HG03066 (cell line): ENCODE measurements at regions not wholly inside any gene's neighbourhood (a gene's known extent, or its start where the extent isn't known, plus 50 kb on each side); places are given as distances from the start of the nearest gene placed in this dataset.

ENCODE experiments used
- ATAC-seq: cut with Tn5 transposase; IDR thresholded peaks from one replicate; pipeline ENCODE4 v1.9.1; 2021; ENCODE audit warnings: low read depth; ENCODE audit not compliant: unreplicated experiment

GRCh38 chr3:67278015-67278618, 280.0 kb downstream of the KBTBD8 start:
- ATAC-seq: no peak

- ATAC-seq: no peak
Measured at GRCh38 chr3:67286586-67286985, 288.5 kb downstream of the KBTBD8 start.

DNA sequence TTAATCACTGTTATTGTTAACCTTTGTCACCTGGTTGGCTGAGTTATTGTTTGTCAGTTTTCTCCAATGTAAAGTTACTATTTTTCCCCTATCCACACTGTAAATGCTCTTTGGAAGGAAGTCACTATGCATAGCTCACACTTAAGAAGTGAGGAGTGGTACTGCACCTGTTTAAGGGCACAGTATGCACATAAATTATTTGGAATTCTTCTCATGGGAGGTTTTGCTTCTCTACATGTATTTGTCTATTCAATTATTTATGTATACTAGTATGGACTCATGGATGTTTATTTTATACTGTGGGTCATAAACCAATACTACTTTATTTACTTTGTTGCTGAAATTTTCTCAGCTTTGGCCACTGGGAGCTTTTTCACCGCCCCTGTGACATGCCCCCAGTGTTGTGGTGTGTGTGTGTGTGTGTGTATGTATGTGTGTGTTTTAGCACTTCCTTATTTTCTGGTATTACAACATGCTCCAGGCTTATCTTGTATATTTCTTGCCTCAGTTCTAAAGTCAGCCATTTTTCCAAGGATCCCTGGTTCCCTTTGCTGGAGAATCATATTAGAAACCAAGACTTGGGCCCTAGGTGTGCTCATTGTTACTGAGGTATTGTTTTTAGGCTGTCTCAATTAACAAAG, 290.5 kb downstream of the KBTBD8 start:
- ATAC-seq: no peak

DNA sequence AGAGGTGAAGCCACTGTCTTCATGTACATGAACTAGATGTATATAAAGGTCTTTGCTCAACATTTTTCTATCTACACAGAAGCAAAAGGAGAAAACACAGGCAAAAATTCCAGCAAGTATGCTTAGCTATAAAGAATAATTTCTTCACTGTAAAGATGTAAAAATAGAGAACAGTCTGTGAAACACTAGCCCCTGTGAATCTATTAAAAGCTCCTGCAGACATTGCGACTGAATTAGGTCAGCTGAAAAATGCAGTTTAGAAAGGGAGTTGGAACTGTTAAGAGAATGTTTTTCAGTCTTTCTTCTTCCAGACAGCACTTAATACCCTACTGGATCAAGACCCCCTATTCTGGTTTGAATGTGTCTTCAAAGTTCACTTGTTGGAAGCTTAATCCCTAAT, 291.5 kb downstream of the KBTBD8 start:
- ATAC-seq: no peak

- ATAC-seq: no peak
Measured at GRCh38 chr3:67290438-67290837, 292.3 kb downstream of the KBTBD8 start.

- no peak for ATAC-seq
Measured at GRCh38 chr3:67291287-67292252, 293.5 kb downstream of the KBTBD8 start.

DNA sequence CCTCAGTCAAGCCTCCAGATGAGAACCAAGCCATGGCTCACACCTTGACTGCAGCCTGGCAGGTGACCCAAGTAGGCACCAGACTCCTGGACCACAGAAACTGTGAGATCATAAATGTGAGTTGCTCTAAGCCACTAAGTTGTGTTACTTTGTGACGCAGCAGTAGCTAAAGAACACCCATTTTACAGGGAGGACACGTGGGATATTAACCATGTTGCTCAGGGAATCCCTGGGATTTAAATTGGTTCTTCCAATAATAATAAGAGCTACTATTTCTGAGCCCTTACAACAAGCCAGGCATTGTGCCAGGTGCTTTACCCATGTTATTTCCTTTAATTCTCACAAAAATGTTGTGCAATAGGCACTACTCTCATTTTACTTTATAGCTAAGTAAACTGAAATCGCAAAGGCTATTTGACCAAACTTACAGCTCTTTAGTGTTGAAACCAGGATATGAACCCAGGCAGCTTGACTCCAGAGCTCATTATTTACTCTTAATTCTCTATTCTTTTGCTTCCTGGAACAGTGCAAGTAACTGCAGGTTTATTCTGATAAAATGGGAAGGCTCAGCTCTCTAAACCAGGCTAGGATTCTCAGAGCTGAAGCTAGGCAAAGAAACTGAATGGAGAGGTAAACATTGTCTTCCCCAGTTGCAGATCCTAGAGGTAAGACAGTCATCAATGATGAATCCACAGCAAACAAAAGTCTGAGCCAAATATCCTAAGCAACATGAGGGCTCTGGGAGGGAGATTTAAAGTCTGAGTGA, 294.4 kb downstream of the KBTBD8 start:
- no peak for ATAC-seq

GRCh38 chr3:67294341-67294740, 296.2 kb downstream of the KBTBD8 start:
- ATAC-seq: no peak

- ATAC-seq: no peak
Measured at GRCh38 chr3:67296039-67296892, 298.2 kb downstream of the KBTBD8 start.

GRCh38 chr3:67297715-67298475, 299.8 kb downstream of the KBTBD8 start:
- no peak for ATAC-seq

- no peak for ATAC-seq
Measured at GRCh38 chr3:67301556-67301955, 303.4 kb downstream of the KBTBD8 start.

- no peak for ATAC-seq
Measured at GRCh38 chr3:67302489-67302888, 304.4 kb downstream of the KBTBD8 start.

- ATAC-seq: no peak
Measured at GRCh38 chr3:67305160-67305559, 307.1 kb downstream of the KBTBD8 start.

GRCh38 chr3:67305922-67306321, 307.8 kb downstream of the KBTBD8 start:
- no peak for ATAC-seq

DNA sequence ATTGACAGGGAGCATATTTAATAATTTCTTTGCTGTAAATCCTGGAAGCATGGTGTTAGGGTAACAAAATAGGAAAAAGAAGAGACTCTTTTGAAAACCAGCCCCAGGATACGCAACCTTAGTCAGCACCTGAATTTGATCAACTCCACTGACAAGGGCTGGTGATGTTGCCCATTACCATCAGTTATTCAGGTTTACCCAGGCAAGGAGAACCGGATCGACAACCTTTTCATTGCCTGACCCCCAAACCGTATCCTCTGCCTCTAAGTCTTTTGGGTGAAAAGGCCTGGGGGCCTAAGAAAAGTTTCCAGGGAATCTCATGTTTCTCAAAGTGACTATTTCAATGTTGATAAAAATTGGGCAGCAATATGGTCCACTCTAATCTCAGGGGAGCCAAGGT, 313.3 kb downstream of the KBTBD8 start:
- ATAC-seq: no peak

GRCh38 chr3:67312155-67312554, 314.0 kb downstream of the KBTBD8 start:
- no peak for ATAC-seq

DNA sequence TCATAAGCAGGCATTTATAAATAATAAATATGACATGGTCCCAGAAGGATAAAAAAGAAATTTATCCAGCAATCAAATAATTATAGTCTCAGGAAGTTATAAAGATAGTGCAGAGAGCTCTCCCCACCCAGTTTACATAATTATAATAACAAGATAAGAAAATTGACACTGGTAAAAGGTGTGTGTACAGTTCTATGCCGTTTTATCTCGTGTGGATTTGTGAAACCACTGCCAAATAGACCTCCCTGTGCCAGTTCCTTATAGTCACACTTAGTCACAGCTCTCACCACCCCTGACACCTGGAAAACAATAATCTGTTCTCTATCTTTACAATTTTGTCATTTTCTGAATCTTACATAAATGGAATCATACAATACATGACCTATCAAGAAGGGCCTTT, 320.1 kb downstream of the KBTBD8 start:
- ATAC-seq: no peak

GRCh38 chr3:67324554-67324953, 326.4 kb downstream of the KBTBD8 start:
- no peak for ATAC-seq
